H9 (cell line): ENCODE measurements at regions not wholly inside any gene's neighbourhood (a gene's known extent, or its start where the extent isn't known, plus 50 kb on each side); places are given as distances from the start of the nearest gene placed in this dataset.

Source experiments
- DNase-seq: peaks from one replicate; pipeline ENCODE4 v3.0.0-alpha.2; 2017
- H2AFZ ChIP-seq: one replicate; pipeline ENCODE4 v1.6.1; 2013; ENCODE audit warnings: mild to moderate bottlenecking, low read length, control low read depth, moderate library complexity
- H2AK5ac ChIP-seq: 2 replicates; pipeline ENCODE4 v1.6.1; 2013; ENCODE audit warnings: low read length, control low read depth, mixed read lengths; ENCODE audit not compliant: insufficient read length
- H2BK120ac ChIP-seq: one replicate; pipeline ENCODE4 v1.6.1; 2013; ENCODE audit warnings: low read depth, mild to moderate bottlenecking, low read length, control low read depth, inconsistent platforms; ENCODE audit not compliant: poor library complexity, severe bottlenecking
- H2BK12ac ChIP-seq: 2 replicates; pipeline ENCODE4 v1.6.1; 2013; ENCODE audit warnings: low read length, control low read depth, mixed read lengths, low read depth; ENCODE audit not compliant: insufficient read length
- H2BK15ac ChIP-seq: 2 replicates; pipeline ENCODE4 v1.6.1; 2013; ENCODE audit warnings: low read depth, low read length, control low read depth
- H2BK20ac ChIP-seq: one replicate; pipeline ENCODE4 v1.6.1; 2013; ENCODE audit warnings: low read depth, mild to moderate bottlenecking, low read length, control low read depth, inconsistent platforms; ENCODE audit not compliant: poor library complexity, severe bottlenecking
- H2BK5ac ChIP-seq: 2 replicates; pipeline ENCODE4 v1.6.1; 2013; ENCODE audit warnings: low read length, control low read depth, mixed read lengths; ENCODE audit not compliant: insufficient read length
- H3K14ac ChIP-seq: 2 replicates; pipeline ENCODE4 v1.6.1; 2013; ENCODE audit warnings: low read length, control low read depth; ENCODE audit not compliant: insufficient read depth
- H3K18ac ChIP-seq: 2 replicates; pipeline ENCODE4 v1.6.1; 2013; ENCODE audit warnings: low read depth, mild to moderate bottlenecking, mixed read lengths, low read length, control low read depth; ENCODE audit not compliant: insufficient read length
- H3K23ac ChIP-seq: 2 replicates; pipeline ENCODE4 v1.6.1; 2013; ENCODE audit warnings: low read length, control low read depth, mixed read lengths, low read depth; ENCODE audit not compliant: insufficient read length
- H3K23me2 ChIP-seq: 2 replicates; pipeline ENCODE4 v1.6.1; 2013; ENCODE audit warnings: low read depth, mild to moderate bottlenecking, mixed read lengths, low read length, control low read depth; ENCODE audit not compliant: insufficient read length, poor library complexity, severe bottlenecking
- H3K27ac ChIP-seq: 2 replicates; pipeline ENCODE4 v1.5.1; 2013; ENCODE audit warnings: low read length, control low read depth, mixed read lengths, low read depth; ENCODE audit not compliant: insufficient read length
- H3K27me3 ChIP-seq: 2 replicates; pipeline ENCODE4 v1.6.1; 2013; ENCODE audit warnings: low read length, control low read depth, inconsistent platforms; ENCODE audit not compliant: insufficient read depth
- H3K4ac ChIP-seq: 2 replicates; pipeline ENCODE4 v1.6.1; 2013; ENCODE audit warnings: low read depth, mild to moderate bottlenecking, control low read depth, inconsistent platforms, low read length, moderate library complexity
- H3K4me1 ChIP-seq: 2 replicates; pipeline ENCODE4 v1.6.1; 2013; ENCODE audit warnings: low read length, control low read depth, inconsistent platforms; ENCODE audit not compliant: insufficient read depth
- H3K4me2 ChIP-seq: 2 replicates; pipeline ENCODE4 v1.6.1; 2013; ENCODE audit warnings: low read length, control low read depth, mixed read lengths; ENCODE audit not compliant: insufficient read length, insufficient read depth
- H3K56ac ChIP-seq: 2 replicates; pipeline ENCODE4 v1.6.1; 2013; ENCODE audit warnings: low read depth, mild to moderate bottlenecking, mixed read lengths, low read length, control low read depth; ENCODE audit not compliant: insufficient read length
- H3K79me1 ChIP-seq: 2 replicates; pipeline ENCODE4 v1.6.1; 2013; ENCODE audit warnings: low read depth, mild to moderate bottlenecking, moderate library complexity, low read length, control low read depth, inconsistent platforms; ENCODE audit not compliant: insufficient read depth, poor library complexity, severe bottlenecking
- H3K79me2 ChIP-seq: 2 replicates; pipeline ENCODE4 v1.6.1; 2013; ENCODE audit warnings: low read length, control low read depth, inconsistent platforms; ENCODE audit not compliant: insufficient read depth
- H3K9ac ChIP-seq: 2 replicates; pipeline ENCODE4 v1.6.1; 2013; ENCODE audit warnings: low read length, control low read depth, mixed read lengths; ENCODE audit not compliant: insufficient read length; ENCODE audit errors: extremely low read depth
- H3K9me3 ChIP-seq: one replicate; pipeline ENCODE4 v1.6.1; 2013; ENCODE audit warnings: low read depth, low read length, inconsistent platforms; ENCODE audit not compliant: control insufficient read depth
- H3T11ph ChIP-seq: one replicate; pipeline ENCODE4 v1.6.1; 2013; ENCODE audit warnings: mild to moderate bottlenecking, low read length, control low read depth, inconsistent platforms
- H4K20me1 ChIP-seq: one replicate; pipeline ENCODE4 v1.6.1; 2013; ENCODE audit not compliant: control insufficient read depth, insufficient read length, insufficient read depth
- H4K5ac ChIP-seq: 2 replicates; pipeline ENCODE4 v1.6.1; 2013; ENCODE audit warnings: low read depth, mild to moderate bottlenecking, mixed read lengths, low read length, control low read depth; ENCODE audit not compliant: insufficient read length
- H4K8ac ChIP-seq: replicated peaks from 2 replicates; pipeline ENCODE4 v1.6.1; 2013; ENCODE audit warnings: low read length, control low read depth, mixed read lengths, low read depth; ENCODE audit not compliant: insufficient read length
- H4K91ac ChIP-seq: 2 replicates; pipeline ENCODE4 v1.6.1; 2013; ENCODE audit warnings: low read depth, mild to moderate bottlenecking, moderate library complexity, mixed read lengths, low read length, control low read depth; ENCODE audit not compliant: insufficient read length
- H3K27ac Mint-ChIP-seq, 3 experiments: 2 replicates in 2 of 3; 3 replicates in 1 of 3; pipeline ENCODE4 v1.8.0; 2020 to 2021; ENCODE audit warnings: mixed read lengths in 3 of 3, mild to moderate bottlenecking in 1 of 3, moderate library complexity in 1 of 3
- H3K27me3 Mint-ChIP-seq: 2 replicates; pipeline ENCODE4 v1.8.0; 2021; ENCODE audit warnings: low read depth, mild to moderate bottlenecking, moderate library complexity, mixed read lengths
- H3K36me3 Mint-ChIP-seq, 3 experiments: 2 replicates in 2 of 3; 3 replicates in 1 of 3; pipeline ENCODE4 v1.8.0; 2020 to 2021; ENCODE audit warnings: low read depth in 3 of 3, mixed read lengths in 3 of 3; ENCODE audit not compliant: insufficient read depth in 1 of 3
- H3K4me1 Mint-ChIP-seq, 2 experiments: 2 replicates each; pipeline ENCODE4 v1.8.0; 2020; ENCODE audit warnings: mixed read lengths in 2 of 2
- H3K4me3 Mint-ChIP-seq, 2 experiments: 2 replicates in 1 of 2; 3 replicates in 1 of 2; pipeline ENCODE4 v1.8.0; 2020 to 2021; ENCODE audit warnings: mild to moderate bottlenecking in 2 of 2, mixed read lengths in 2 of 2, moderate library complexity in 1 of 2
- H3K9me3 Mint-ChIP-seq, 2 experiments: 2 replicates in 1 of 2; 3 replicates in 1 of 2; pipeline ENCODE4 v1.8.0; 2020; ENCODE audit warnings: mild to moderate bottlenecking in 2 of 2, mixed read lengths in 2 of 2, moderate library complexity in 1 of 2
- CTCF ChIP-seq: fragments of 200-600 bp; sonication (generic); conservative IDR thresholded peaks from 3 replicates; pipeline ENCODE4 v1.8.0; 2021; ENCODE audit warnings: antibody characterized with exemption, mild to moderate bottlenecking
- WGBS: extraction: QIAGEN DNeasy Blood & Tissue Kit; methylation state at CpG from one replicate; pipeline ENCODE4 v1.1.7; 2013; ENCODE audit warnings: missing lambda C conversion rate, low lambda C conversion rate, mixed read lengths; ENCODE audit not compliant: insufficient read length; ENCODE audit errors: extremely low coverage; 5-methylcytosine and 5-hydroxymethylcytosine counted together

DNA sequence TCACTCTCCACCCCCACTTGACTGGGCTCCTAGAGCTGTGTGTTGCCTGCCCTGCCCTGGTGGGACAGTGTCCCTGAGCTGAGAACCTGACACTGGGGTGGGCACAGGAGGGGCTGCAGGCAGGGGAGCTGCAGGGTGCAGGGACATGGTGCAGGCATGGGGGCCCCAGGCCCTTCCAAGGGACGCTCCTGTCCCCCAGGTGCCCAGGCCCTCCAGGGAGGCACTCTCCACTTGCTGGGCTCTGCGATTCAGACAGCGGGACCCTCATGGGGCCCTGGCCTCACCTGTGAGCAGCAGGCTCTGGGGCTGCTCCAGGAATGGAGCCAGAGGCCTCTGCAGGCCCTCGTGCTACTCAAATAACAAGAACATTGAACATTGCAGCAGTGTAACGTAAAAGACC, 89.4 kb downstream of the BARX1 start:
- Histone ChIP-seq H3K4me2 (no peak overlapping the region), H2BK12ac (no peak overlapping the region), H4K91ac (no peak overlapping the region), H3K23ac (no peak overlapping the region), H3K79me2 (no peaks in the 10 kb centered on the region), H2BK120ac (no peak overlapping the region), H4K8ac (no peak overlapping the region), H2BK15ac (no peak overlapping the region), H3K9me3 (no peaks in the 10 kb centered on the region), H2BK20ac (no peak overlapping the region), H3T11ph (no peak overlapping the region), H3K9ac (no peak overlapping the region), H3K4ac (no peak overlapping the region), H3K4me1 (peaks cover 3% of the 10 kb centered on the region; the same call in 1 of the 2 replicates), H3K27ac (no peak overlapping the region), H3K23me2 (no peaks in the 10 kb centered on the region), H3K18ac (no peak overlapping the region), H3K14ac (no peak overlapping the region), H3K79me1 (no peaks in the 10 kb centered on the region), H3K27me3 (no peaks in the 10 kb centered on the region), H2AK5ac (no peak overlapping the region), H3K56ac (no peak overlapping the region), H4K5ac (no peak overlapping the region), H4K20me1 (no peaks in the 10 kb centered on the region), H2AFZ (no peak overlapping the region), H2BK5ac (no peak overlapping the region)
- Mint-ChIP-seq H3K4me1 (peaks cover 22 to 41% of the 10 kb centered on the region in 2 experiments), H3K27me3 (peaks cover 10% of the 10 kb centered on the region), H3K27ac (no peak overlapping the region), H3K4me3 (no peak overlapping the region), H3K36me3 (no peaks in the 10 kb centered on the region), H3K9me3 (no peaks in the 10 kb centered on the region; a peak in 2 of 5 replicates)
- WGBS, result no CpG with 5 or more reads among the region's 5 CpGs
- no peak for TF ChIP-seq CTCF
- no peak for DNase-seq
